Activated CD8-positive, alpha-beta memory T cell treated with anti-CD3 and anti-CD28 coated beads, Interleukin-2, amount 50 U/mL, for 24 hours (primary cell): ENCODE measurements at regions not wholly inside any gene's neighbourhood (a gene's known extent, or its start where the extent isn't known, plus 50 kb on each side); places are given as distances from the start of the nearest gene placed in this dataset.

Source experiments
- DNase-seq: peaks from one replicate; pipeline ENCODE4 v3.0.0-alpha.2; 2020; ENCODE audit errors: extremely low read depth

- DNase-seq, result no peak
Measured at GRCh38 chr12:127556231-127556886, 710.6 kb upstream of the TMEM132C start.

GRCh38 chr12:127558361-127558760, 708.6 kb upstream of the TMEM132C start:
- DNase-seq, result no peak

DNA sequence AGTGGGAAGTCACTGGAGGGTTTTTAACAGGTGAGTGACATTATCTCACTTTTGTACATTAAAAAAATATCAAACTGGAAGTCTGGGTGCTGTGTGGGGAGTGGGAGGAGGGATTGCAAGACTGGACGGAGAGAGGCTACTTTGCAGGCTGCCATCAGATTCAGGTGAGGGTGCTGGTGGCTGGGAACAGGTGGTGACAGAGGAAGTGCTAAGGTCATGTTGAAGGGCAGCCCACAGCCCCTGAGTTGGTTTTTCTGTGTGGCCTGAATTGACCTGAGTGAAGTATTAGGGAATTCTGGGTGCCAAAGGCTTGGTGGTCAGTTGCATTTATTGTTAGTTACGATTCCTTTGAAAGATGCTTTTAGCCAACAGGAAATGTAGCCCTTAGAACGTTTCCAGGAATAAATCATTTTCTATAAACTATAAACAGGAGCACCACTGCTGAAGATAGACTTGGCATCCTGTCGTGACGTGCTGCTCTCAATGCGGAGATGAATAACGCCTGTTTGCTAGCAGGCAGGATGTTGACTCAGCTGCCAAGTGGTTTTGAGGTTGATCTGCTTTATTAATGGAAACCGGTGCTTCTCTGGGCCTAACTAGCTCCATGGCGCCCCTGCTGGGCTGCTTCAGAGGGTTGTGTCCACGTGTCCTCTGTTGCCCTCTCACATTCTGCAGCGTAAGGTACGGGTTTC, 707.5 kb upstream of the TMEM132C start:
- DNase-seq, result peak; percentile 8

- no peak for DNase-seq
Measured at GRCh38 chr12:127560041-127560478, 706.9 kb upstream of the TMEM132C start.

DNA sequence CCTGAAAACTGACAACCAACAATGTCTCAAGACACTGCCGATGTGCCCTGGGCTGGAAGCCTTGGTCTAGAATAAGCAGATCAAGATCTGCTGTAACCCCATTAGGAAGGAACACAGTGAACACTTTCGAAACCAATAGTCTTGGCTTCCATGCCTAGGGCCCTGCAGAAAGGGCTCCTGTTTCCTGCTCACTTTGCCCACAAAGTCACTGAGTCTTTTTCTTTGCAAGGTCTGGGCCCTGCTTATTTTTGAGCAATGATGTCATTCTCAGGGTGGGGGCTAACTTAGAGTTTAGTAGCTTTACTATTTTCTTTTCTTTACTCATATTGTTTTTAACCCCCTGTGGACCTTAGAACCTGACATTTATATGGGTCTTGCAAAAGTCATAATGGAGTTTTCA, 704.2 kb upstream of the TMEM132C start:
- no peak for DNase-seq

GRCh38 chr12:127565241-127565640, 701.7 kb upstream of the TMEM132C start:
- DNase-seq, result no peak

- DNase-seq, result no peak
Measured at GRCh38 chr12:127567531-127567930, 699.4 kb upstream of the TMEM132C start.

GRCh38 chr12:127570387-127570786, 696.6 kb upstream of the TMEM132C start:
- no peak for DNase-seq

DNA sequence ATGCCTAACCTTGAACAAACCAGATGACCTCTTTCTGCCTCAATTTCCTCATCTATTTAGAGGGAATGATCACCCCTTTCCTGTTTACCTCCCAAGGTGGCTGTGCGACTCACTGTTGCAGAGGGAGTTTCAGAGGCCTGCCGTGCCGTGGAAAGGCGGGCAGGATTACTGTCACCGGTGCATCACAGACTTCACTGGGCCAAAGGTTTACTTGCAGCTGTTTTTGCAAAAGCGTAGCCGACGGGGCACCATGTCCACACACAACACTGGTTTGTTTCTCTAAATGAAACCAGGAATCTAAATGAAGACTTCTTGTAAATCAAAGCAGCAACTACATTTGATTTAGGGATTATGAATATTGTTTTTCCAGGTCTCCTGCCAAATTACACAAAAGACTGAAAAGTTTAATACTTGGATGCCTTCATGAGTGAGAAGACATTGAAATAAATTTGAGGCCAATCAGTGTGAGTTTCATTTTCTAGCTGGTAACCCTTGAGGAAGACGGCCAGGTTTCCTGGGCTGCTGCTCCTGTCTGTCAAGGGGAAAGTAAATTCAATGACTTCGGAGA, 696.1 kb upstream of the TMEM132C start:
- DNase-seq, result no peak

- DNase-seq, result no peak
Measured at GRCh38 chr12:127571578-127571977, 695.4 kb upstream of the TMEM132C start.

DNA sequence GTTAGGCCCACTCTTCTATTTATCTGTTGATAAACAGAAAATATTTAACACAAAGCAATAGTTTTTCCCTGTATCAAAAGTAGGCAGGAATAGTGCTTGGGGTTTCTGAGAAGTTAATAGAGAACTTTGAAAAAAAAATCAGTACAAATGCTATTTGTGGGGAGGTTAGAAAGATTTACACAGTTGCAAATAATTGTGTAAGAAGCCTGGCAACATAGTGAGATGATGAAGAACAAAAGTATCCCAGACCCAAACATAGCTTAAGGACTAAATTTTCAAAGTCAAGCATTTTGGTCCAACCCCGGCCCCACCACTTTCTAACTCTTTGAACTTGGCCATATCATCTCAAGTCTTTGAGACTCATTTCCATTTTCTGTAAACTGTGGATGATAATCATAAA, 687.5 kb upstream of the TMEM132C start:
- DNase-seq, result no peak

GRCh38 chr12:127582074-127582473, 684.9 kb upstream of the TMEM132C start:
- no peak for DNase-seq

GRCh38 chr12:127583041-127583440, 683.9 kb upstream of the TMEM132C start:
- DNase-seq, result no peak

DNA sequence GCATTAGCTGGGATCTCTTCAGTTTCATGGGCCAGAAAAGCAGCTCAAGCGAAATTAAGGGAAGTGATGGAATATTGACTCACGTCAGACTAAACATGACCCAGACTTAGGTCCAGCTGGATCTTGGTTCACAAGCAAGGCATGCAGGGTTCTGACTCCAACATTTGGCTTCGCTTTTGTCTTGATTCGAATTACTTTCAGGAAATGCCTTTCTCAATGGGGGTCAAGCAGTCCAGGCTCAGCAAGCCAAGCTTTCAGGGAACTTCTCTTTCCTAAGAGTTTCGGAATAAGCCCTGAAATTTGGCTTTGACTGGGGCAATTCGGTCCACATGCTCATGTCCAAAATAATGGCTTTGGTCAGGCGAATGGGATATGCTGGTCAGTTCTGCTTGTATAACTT, 678.7 kb upstream of the TMEM132C start:
- no peak for DNase-seq

DNA sequence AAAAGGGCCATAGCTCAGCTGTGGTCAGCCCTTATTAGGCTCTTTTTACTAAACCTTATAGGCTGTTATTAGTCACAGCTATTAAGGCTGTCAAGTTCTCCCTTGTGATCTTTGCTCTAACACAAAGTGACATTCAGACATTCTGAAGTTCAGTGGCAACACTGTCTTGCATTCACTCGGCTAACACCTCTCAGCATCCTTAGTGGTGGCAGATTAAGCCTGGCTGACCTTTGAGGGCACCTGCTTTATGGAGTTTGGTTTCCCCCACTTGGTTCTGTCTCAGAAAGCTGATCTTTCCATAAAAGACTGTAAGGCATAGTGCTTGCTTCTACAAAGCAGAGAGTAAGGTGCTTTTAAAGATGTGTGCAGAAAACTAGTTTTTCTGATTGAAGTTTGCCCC, 677.4 kb upstream of the TMEM132C start:
- DNase-seq, result no peak

GRCh38 chr12:127590868-127591267, 676.1 kb upstream of the TMEM132C start:
- no peak for DNase-seq

GRCh38 chr12:127592245-127592644, 674.7 kb upstream of the TMEM132C start:
- no peak for DNase-seq

DNA sequence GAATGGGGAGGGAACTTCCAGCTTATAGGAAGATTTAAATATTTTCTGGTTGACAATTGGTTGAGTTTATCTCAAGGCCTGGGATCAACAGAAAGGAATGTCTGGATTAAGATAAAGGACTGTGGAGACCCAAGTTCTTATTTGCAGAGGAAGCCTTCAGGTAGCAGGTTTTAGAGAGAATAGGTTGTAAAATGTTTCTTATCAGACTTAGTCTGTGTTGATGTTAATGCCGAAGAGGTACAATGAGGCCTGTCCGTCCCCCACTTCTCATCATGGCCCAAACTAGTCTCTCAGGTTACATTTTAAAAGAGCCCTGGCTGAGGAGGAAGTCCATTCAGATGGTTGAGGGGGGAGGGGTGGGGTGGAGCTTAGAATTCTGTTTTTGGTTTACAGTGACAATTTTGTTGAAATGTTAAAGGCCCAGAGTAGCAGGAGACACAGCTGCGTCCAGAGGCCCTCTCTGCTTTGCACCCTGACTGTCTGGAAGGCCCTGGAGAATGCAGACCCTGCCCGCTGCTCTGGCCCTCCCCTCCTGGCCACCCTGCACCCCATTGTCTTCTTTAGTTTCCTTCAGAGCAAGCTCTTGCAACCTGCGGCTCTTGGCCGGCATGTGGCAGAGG, 672.5 kb upstream of the TMEM132C start:
- DNase-seq, result no peak

DNA sequence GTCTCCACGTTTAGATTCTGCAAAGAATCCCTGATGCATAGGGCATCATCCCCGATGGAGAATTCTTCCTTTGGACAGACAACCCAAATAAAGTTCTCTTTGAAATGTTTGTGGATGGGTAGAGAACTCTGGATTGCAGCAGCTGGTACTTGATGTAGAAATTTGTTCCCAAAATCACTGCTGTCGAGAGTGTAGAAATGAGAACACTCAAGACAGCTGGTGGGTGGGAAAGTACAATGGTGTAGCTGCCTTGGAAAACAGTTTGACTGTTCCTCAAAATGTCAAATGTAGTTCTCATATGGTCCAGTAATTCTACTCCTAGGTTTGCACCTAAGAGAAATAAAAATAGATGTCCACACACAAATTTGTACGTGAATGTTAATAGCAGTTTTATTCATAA, 671.5 kb upstream of the TMEM132C start:
- no peak for DNase-seq

- no peak for DNase-seq
Measured at GRCh38 chr12:127596891-127597290, 670.1 kb upstream of the TMEM132C start.

DNA sequence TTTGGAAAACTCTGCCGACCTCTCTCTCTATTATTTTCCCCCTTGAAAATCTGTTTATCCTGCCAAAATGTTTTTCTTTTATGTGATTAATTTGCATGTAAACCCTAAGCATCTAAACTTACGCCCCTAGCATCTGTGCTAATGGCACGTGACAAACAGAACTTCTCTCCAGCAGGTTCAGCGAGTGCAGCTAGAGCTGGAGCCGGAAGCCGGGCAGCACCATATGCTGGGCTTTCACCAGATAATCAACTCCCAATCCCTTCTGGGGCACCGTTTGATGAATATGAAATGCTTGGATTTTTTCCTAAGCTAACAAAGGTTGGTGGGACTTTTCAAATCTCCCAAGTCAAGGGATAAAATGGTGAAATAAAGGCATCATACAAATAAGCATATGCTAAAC, 667.5 kb upstream of the TMEM132C start:
- DNase-seq, result no peak

GRCh38 chr12:127600211-127600610, 666.8 kb upstream of the TMEM132C start:
- no peak for DNase-seq

DNA sequence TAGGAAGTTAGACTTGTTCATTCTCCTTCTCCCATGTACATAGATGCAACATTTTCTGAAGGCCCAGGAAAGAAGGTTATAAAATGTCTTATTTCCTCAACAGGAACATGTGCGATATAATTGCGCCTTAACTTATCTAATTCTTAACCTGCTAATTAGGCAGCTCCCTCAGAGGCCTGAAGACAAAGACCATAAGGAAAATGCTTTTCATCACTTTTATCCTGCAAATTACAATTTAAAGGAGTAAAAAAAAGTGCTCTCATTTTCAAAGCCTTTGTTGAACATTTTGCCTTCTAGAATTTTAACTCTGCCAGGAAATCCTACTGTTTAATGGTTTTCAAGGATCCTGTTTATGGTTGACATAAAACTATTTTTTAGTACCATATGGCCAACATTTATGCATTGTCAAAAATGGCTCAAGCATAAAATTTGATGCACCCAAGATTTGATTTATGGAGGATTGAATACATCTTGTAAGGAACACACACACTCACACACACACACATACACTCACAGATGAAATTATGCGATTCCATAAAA, 660.4 kb upstream of the TMEM132C start:
- DNase-seq, result no peak
